GM12878 (cell line): ENCODE measurements at regions not wholly inside any gene's neighbourhood (a gene's known extent, or its start where the extent isn't known, plus 50 kb on each side); places are given as distances from the start of the nearest gene placed in this dataset.

Experiments
- ATAC-seq: fragments of 200-7000 bp; cut with Tn5 transposase; 3 replicates; pipeline ENCODE4 v1.9.1; 2020; ENCODE audit warnings: mild to moderate bottlenecking, moderate library complexity
- BruUV-seq: library from RNA; stranded (reverse); fragments of 400-500 nt; replicated peaks from 2 replicates; lab custom pipeline; 2021; lab: Mats Ljungman, UMichigan
- CTCF ChIA-PET: fragments of 300-600 bp; sonication (Branson Sonifier 250); formaldehyde crosslinking; extraction: SDS; loops from one replicate; lab custom pipeline; 2021; ENCODE audit warnings: inconsistent platforms; lab: Yijun Ruan, JAX
- POLR2A ChIA-PET: fragments of 350-600 bp; formaldehyde crosslinking; extraction: SDS; loops from one replicate; lab custom pipeline; 2021; ENCODE audit warnings: inconsistent platforms; lab: Charles Lee
- RAD21 ChIA-PET: fragments of 300-600 bp; sonication (Branson Sonifier 250); formaldehyde crosslinking; loops from one replicate; lab custom pipeline; 2023; ENCODE audit warnings: antibody characterized with exemption; ENCODE audit not compliant: unreplicated experiment; lab: Charles Lee
- SMC1A ChIA-PET: fragments of 300-600 bp; sonication (Branson Sonifier 250); formaldehyde crosslinking; loops from one replicate; lab custom pipeline; 2023; ENCODE audit not compliant: unreplicated experiment, uncharacterized antibody; lab: Charles Lee
- DNase-seq: peaks from one replicate; pipeline ENCODE4 v3.0.0-alpha.2; 2011; ENCODE audit warnings: low read depth, low spot score
- FAIRE-seq: peaks from 3 replicates; lab custom pipeline; 2011; peaks lifted over from hg19 to GRCh38; lab: Jason Lieb, UNC
- H2AFZ ChIP-seq: 2 replicates; pipeline ENCODE4 v1.6.0; 2011; ENCODE audit warnings: low read depth, low read length, control low read depth; ENCODE audit not compliant: control insufficient read depth
- H3K27ac ChIP-seq: 2 replicates; pipeline ENCODE4 v1.5.1; 2011; ENCODE audit warnings: control low read depth; ENCODE audit not compliant: control insufficient read depth, insufficient read depth
- H3K27me3 ChIP-seq, 2 experiments: replicated peaks in 1 of 2; 2 replicates each; pipeline versions ENCODE4 v1.6.0 to v1.6.1; 2011; ENCODE audit warnings: low read length in 1 of 2; ENCODE audit not compliant: control insufficient read depth in 2 of 2, insufficient read depth in 2 of 2
- H3K36me3 ChIP-seq, 2 experiments: 2 replicates each; pipeline ENCODE4 v1.5.1; 2011; ENCODE audit warnings: low read length in 1 of 2; ENCODE audit not compliant: control insufficient read depth in 2 of 2, insufficient read depth in 2 of 2
- H3K4me1 ChIP-seq: 2 replicates; pipeline ENCODE4 v1.6.1; 2011; ENCODE audit warnings: mild to moderate bottlenecking, low read length, moderate library complexity, mixed read lengths; ENCODE audit not compliant: control insufficient read depth, insufficient read depth
- H3K4me2 ChIP-seq: 2 replicates; pipeline ENCODE4 v1.6.0; 2011; ENCODE audit warnings: control low read depth; ENCODE audit not compliant: control insufficient read depth, insufficient read depth
- H3K4me3 ChIP-seq: fragments of 200-600 bp; sonication (generic); 2 replicates; pipeline ENCODE4 v1.5.1; 2016
- H3K79me2 ChIP-seq: 2 replicates; pipeline ENCODE4 v1.6.0; 2011; ENCODE audit warnings: low read length; ENCODE audit not compliant: control insufficient read depth, insufficient read depth
- H3K9ac ChIP-seq: 2 replicates; pipeline ENCODE4 v1.8.0; 2011; ENCODE audit warnings: low read length, control low read depth, mixed read lengths; ENCODE audit not compliant: control insufficient read depth, insufficient read depth
- H3K9me3 ChIP-seq: replicated peaks from 3 replicates; pipeline ENCODE4 v1.5.1; 2011; ENCODE audit warnings: mild to moderate bottlenecking, low read length; ENCODE audit not compliant: control insufficient read depth, insufficient read depth
- H4K20me1 ChIP-seq: 2 replicates; pipeline ENCODE4 v1.6.0; 2011; ENCODE audit not compliant: control insufficient read depth, insufficient read depth
- CHD1 ChIP-seq: IDR thresholded peaks from 2 replicates; pipeline ENCODE4 v1.6.1; 2012; ENCODE audit warnings: low read depth, low read length, improper control_type of control experiment
- GABPA ChIP-seq: IDR thresholded peaks from 2 replicates; pipeline ENCODE4 v1.6.1; 2014; ENCODE audit warnings: antibody characterized with exemption, low read depth, mild to moderate bottlenecking, inconsistent platforms
- JUNB ChIP-seq: IDR thresholded peaks from 2 replicates; pipeline ENCODE4 v1.6.1; 2016; ENCODE audit warnings: antibody characterized with exemption, mild to moderate bottlenecking
- NFYA ChIP-seq: IDR thresholded peaks from 2 replicates; pipeline ENCODE4 v1.6.1; 2011; ENCODE audit warnings: low read depth, mild to moderate bottlenecking, low read length, improper control_type of control experiment, borderline replicate concordance
- RAD21 ChIP-seq: IDR thresholded peaks from 2 replicates; pipeline ENCODE4 v1.6.1; 2011; ENCODE audit warnings: mild to moderate bottlenecking, low read depth, low read length, moderate library complexity; ENCODE audit not compliant: insufficient read depth
- RUNX3 ChIP-seq: IDR thresholded peaks from 2 replicates; pipeline ENCODE4 v1.6.1; 2012; ENCODE audit warnings: low read length, inconsistent platforms
- ZZZ3 ChIP-seq: IDR thresholded peaks from 2 replicates; pipeline ENCODE4 v1.6.1; 2011; ENCODE audit warnings: low read depth; ENCODE audit not compliant: control insufficient read depth, insufficient read length
- WGBS: methylation state at CpG from one replicate; pipeline ENCODE4 v1.1.6; 2016; ENCODE audit warnings: low lambda C conversion rate; ENCODE audit not compliant: insufficient replicate concordance, insufficient coverage; ENCODE audit errors: missing lambda C conversion rate; 5-methylcytosine and 5-hydroxymethylcytosine counted together
- in situ Hi-C: fragments of 300-500 bp; cut with MboI; formaldehyde crosslinking; loops from 9 replicates; pipeline ENCODE4 v1.14.3; 2018; ENCODE audit warnings: mixed read lengths
- intact Hi-C: fragments of 100-400 bp; cut with micrococcal nuclease; formaldehyde crosslinking; loops from one replicate; pipeline ENCODE4 v1.14.2; 2022; ENCODE audit not compliant: unreplicated experiment
- TF ChIP-seq, protein P1 (sequence below): fragments of 450-650 bp; IDR thresholded peaks from 2 replicates; pipeline ENCODE4 v1.6.1; 2016; ENCODE audit warnings: mild to moderate bottlenecking
- TF ChIP-seq, protein P2 (sequence below): IDR thresholded peaks from 2 replicates; pipeline ENCODE4 v1.6.1; 2011; ENCODE audit warnings: borderline replicate concordance, low read depth, mild to moderate bottlenecking, moderate library complexity, low read length; ENCODE audit not compliant: insufficient read depth, poor library complexity, severe bottlenecking
- TF ChIP-seq, protein P3 (sequence below): fragments of 450-650 bp; IDR thresholded peaks from 2 replicates; pipeline ENCODE4 v1.6.1; 2016; ENCODE audit warnings: mild to moderate bottlenecking, moderate library complexity, borderline replicate concordance

DNA sequence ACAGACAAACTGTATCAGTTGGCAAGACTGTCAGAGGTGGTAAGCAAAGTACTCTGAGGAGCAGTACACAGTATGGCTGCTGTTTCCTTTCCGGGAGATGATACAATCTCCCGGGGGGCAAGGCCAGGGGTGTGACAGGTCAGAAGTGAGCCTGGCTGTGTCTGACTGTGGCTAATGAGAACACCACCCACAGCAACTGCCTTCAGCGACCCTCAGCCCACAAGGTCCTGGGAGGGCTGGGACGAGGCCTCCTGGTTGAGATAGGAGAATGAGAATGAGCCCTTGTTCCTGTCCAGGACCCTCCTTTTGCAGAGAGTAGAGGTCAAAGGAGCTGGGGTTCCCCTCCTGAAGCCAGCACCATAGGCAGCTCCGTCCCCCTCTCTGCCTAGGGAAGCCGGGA lies 421.7 kb downstream of the TCERG1L start:
- Histone ChIP-seq H2AFZ (no peak overlapping the region), H3K79me2 (no peaks in the 10 kb centered on the region), H3K9me3 (no peaks in the 10 kb centered on the region), H3K4me1 (no peaks in the 10 kb centered on the region), H4K20me1 (no peaks in the 10 kb centered on the region), H3K27me3 (no peaks in the 10 kb centered on the region), H3K4me3 (no peak overlapping the region), H3K4me2 (no peak overlapping the region), H3K27ac (no peak overlapping the region), H3K9ac (no peak overlapping the region), H3K36me3 (no peaks in the 10 kb centered on the region)
- intact Hi-C loops = no loop called here
- in situ Hi-C loops = no loop called here
- RAD21 ChIA-PET = no interaction called here
- FAIRE-seq (no peak), DNase-seq (no peak), ATAC-seq (no peak)
- CTCF ChIA-PET = no interaction called here
- 13% methylated on average over 6 of the region's 6 CpGs for WGBS
- TF ChIP-seq RUNX3 = no peak
- no peak for TF ChIP-seq CHD1
- TF ChIP-seq ZZZ3 = no peak
- TF ChIP-seq GABPA = no peak
- TF ChIP-seq NFYA = no peak
- TF ChIP-seq, protein P1, sequence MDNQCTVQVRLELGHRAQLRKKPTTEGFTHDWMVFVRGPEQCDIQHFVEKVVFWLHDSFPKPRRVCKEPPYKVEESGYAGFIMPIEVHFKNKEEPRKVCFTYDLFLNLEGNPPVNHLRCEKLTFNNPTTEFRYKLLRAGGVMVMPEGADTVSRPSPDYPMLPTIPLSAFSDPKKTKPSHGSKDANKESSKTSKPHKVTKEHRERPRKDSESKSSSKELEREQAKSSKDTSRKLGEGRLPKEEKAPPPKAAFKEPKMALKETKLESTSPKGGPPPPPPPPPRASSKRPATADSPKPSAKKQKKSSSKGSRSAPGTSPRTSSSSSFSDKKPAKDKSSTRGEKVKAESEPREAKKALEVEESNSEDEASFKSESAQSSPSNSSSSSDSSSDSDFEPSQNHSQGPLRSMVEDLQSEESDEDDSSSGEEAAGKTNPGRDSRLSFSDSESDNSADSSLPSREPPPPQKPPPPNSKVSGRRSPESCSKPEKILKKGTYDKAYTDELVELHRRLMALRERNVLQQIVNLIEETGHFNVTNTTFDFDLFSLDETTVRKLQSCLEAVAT = no peak
- TF ChIP-seq, protein P2, sequence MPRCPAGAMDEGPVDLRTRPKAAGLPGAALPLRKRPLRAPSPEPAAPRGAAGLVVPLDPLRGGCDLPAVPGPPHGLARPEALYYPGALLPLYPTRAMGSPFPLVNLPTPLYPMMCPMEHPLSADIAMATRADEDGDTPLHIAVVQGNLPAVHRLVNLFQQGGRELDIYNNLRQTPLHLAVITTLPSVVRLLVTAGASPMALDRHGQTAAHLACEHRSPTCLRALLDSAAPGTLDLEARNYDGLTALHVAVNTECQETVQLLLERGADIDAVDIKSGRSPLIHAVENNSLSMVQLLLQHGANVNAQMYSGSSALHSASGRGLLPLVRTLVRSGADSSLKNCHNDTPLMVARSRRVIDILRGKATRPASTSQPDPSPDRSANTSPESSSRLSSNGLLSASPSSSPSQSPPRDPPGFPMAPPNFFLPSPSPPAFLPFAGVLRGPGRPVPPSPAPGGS = no peak
- TF ChIP-seq, protein P3, sequence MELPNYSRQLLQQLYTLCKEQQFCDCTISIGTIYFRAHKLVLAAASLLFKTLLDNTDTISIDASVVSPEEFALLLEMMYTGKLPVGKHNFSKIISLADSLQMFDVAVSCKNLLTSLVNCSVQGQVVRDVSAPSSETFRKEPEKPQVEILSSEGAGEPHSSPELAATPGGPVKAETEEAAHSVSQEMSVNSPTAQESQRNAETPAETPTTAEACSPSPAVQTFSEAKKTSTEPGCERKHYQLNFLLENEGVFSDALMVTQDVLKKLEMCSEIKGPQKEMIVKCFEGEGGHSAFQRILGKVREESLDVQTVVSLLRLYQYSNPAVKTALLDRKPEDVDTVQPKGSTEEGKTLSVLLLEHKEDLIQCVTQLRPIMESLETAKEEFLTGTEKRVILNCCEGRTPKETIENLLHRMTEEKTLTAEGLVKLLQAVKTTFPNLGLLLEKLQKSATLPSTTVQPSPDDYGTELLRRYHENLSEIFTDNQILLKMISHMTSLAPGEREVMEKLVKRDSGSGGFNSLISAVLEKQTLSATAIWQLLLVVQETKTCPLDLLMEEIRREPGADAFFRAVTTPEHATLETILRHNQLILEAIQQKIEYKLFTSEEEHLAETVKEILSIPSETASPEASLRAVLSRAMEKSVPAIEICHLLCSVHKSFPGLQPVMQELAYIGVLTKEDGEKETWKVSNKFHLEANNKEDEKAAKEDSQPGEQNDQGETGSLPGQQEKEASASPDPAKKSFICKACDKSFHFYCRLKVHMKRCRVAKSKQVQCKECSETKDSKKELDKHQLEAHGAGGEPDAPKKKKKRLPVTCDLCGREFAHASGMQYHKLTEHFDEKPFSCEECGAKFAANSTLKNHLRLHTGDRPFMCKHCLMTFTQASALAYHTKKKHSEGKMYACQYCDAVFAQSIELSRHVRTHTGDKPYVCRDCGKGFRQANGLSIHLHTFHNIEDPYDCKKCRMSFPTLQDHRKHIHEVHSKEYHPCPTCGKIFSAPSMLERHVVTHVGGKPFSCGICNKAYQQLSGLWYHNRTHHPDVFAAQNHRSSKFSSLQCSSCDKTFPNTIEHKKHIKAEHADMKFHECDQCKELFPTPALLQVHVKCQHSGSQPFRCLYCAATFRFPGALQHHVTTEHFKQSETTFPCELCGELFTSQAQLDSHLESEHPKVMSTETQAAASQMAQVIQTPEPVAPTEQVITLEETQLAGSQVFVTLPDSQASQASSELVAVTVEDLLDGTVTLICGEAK = no peak
- TF ChIP-seq RAD21 = no peak
- TF ChIP-seq JUNB = no peak
- SMC1A ChIA-PET = no interaction called here
- no TSS peak for BruUV-seq
- POLR2A ChIA-PET = no interaction called here
